ENCODE measurements at regions not wholly inside any gene's neighbourhood (a gene's known extent, or its start where the extent isn't known, plus 50 kb on each side); places are given as distances from the start of the nearest gene placed in this dataset.
"Not testable (repeated sequence)": the region's sequence is repeated elsewhere in the genome, so short reads cannot be mapped to it uniquely, and the experiment has no call there.

GRCh38 chr12:107513184-107513583 is 172.4 kb upstream of the PWP1 start:
- DNase-seq: no peak

- no peak for DNase-seq
Observed at GRCh38 chr12:107513636-107514400, 171.8 kb upstream of the PWP1 start.

- DNase-seq: no peak
Observed at GRCh38 chr12:107514887-107515445, 170.6 kb upstream of the PWP1 start.

DNA sequence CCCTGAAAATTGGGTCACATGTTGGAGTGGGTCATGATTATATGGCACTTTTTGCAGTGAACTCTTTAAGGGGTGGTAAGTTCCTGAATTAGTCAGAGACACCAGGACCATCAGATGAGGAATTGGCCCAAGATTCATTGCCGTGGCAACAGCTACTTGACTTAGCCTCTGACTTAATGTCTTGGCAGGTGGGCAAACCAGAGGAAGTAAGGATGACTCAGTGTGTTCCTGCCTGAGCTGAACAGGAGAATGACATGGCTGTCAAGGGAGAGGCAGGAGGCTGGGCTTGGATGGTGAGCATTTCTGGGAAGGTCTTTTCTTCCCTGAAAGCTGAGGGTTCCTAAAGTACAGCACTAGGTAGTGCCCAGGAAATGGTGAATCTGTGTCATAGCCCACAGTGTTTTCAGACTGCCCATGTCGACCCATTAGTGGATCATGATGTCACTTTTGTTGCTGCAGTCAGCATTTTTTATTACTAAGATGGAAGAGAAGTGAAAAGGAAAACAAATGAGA is 170.1 kb upstream of the PWP1 start:
- peak; percentile 60 for DNase-seq

DNA sequence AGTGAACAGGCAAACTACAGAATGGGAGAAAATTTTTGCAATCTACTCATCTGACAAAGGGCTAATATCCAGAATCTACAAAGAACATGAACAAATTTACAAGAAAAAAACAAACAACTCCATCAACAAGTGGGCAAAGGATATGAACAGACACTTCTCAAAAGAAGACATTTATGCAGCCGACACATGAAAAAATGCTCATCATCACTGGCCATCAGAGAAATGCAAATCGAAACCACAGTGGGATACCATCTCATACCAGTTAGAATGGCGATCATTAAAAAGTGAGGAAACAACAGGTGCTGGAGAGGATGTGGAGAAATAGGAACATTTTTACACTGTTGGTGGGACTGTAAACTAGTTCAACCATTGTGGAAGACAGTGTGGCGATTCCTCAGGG is 167.8 kb upstream of the PWP1 start:
- DNase-seq: not testable (repeated sequence)

GRCh38 chr12:107518868-107519267 is 166.7 kb upstream of the PWP1 start:
- DNase-seq: no peak

- DNase-seq: no peak
Observed at GRCh38 chr12:107519906-107520859, 165.4 kb upstream of the PWP1 start.

DNA sequence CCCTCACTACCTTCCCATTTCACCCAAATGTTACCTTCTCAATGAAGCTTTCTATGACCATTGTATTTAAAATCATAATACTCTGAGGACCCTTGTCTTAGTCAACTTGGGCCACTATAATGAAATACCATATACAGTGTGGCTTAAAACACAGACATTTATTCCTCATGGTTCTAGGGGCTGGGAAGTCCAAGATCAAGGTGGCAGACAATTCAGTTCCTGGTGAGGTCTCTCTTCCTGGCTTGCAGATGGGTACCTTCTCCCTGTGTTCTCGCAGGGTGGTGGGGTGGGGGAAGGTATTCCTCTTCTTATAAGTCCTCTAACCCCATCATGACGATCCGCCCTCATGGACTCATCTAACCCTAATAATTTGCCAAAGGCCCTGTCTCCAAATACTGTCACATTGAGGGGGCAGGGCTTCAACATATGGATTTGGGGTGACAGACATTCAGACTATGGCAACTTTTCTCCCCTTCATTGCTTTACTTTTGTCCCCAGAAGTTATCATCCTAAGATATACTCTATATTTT is 163.7 kb upstream of the PWP1 start:
- no peak for DNase-seq

DNA sequence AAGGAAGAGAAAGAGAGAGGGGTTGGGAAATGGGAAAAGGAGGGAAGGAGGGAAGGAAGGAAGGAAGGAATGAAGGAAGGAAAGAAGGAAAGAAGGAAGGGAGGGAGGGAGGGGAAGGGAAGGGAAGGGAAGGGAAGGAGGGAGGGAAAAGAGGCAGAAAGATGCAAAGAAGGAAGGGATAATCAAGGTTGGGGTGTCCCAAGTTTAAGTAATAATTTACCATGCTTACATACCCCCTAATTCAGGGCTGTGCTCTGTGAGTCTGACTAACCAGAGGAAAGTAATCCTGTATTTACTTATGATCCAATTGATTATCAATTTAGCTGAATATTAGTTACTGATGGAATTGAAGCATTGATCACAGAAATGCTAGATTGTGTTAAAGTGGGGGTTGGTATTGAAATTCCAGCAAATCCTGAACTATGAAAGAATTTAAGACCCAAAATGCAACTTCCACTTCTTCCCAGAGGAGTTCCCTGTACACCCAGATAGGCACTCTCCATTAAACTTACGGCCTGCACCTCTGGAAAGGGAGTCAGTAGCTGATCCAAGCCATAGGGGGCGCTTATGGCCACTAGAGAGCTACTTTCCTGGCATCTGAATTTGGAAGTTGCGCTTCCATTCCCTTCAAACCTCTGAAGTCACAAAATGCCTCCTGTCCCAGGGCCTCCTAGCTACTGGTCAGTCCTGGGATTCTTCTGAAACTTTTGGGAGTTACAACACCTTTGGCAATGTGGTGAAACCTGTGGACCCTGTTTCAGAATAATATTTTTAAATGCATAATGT is 162.7 kb upstream of the PWP1 start:
- DNase-seq: no peak

GRCh38 chr12:107523775-107524535 is 161.6 kb upstream of the PWP1 start:
- DNase-seq: no peak

DNA sequence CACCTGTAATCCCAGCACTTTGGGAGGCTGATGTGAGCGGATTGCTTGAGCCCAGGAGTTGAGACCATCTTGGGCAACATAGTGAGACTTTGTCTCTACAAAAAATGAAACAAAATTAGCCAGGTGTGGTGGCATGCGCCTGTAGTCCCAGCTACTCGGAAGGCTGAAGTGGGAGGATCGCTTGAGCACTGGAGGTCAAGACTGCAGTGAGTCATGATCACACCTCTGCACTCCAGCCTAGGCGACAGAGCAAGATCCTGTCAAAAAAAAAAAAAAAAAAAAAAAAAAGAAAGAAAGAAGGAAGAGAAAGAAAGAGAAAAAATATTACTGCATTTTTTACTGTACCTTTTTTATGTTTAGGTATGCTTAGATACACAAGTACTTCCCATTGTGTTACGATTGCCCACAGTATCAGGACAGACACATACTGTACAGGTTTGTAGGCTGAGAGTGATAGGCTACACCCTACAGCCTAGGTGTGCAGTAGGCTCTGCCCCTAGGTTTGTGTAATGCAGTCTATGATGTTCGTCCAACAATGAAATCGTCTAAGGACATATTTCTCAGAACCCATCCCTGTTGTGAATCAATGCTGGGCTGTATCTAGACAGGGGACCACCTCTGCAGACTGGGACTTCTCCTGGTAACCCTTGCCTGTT is 160.4 kb upstream of the PWP1 start:
- no peak for DNase-seq

DNA sequence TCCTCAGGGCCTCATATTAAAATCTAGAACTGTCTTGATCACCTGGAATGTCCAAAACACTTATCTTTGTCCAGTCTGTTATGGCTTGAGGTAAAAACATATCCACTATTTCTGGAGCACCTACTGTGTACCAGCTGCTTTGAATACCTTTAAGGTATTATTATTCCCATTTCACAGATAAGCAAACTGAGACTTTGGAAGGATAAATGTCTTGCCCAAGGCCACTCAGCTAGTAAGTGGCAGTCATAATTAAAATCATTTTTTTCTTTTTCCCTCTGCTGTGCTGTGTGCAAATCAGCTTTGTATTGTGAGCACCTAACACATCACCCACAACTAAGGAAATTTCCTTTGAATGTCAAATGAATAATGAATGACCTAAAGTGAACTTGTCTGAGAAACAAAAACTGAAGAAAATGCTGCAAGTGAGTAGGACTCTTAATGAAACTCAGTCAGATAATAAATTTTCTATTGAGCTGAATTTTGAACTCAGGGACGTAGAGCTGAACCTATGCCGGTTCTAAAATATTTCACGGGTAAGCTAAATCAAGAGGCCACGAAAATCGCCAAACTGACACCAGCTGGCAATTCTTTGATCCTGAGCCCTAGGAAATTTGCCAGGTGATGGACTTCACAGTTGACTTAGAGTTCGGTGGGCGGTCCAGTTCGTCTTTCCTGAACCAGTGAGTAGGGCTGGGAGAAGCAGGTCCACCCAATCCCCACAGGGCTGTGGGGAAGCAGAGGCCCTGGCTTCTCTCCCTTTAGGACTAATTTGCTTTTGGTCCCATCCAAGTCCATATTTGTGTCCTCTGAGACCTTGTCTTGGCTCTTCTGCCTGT is 159.7 kb upstream of the PWP1 start:
- no peak for DNase-seq

GRCh38 chr12:107526555-107527180 is 158.9 kb upstream of the PWP1 start:
- DNase-seq: no peak

DNA sequence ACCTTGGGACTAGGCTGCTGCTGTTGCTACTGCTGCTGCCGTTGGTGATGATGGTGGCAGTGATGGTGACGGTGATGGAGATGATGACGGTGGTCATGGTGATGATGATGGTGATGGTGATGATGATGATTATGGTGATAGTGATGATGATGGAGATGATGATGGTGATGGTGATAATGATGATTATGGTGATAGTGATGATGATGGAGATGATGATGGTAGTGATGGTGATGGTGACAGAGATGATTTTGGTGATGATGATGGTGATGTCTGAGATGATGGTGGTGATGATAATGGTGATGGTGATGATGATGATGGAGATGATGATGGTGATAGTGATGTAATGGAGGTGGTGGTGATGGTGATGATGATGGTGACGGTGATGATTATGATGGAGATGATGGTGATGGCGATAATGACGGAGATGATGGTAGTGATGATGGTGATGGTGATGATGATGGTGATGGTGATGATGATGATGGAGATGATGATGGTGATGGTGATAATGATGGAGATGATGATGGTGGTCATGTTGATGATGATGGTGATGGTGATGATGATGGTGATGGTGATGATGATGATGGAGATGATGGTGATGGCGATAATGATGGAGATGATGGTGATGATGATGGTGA is 156.8 kb upstream of the PWP1 start:
- no peak for DNase-seq

GRCh38 chr12:107529991-107530390 is 155.6 kb upstream of the PWP1 start:
- no peak for DNase-seq

- DNase-seq: peak; percentile 65
Observed at GRCh38 chr12:107530701-107531100, 154.9 kb upstream of the PWP1 start.

DNA sequence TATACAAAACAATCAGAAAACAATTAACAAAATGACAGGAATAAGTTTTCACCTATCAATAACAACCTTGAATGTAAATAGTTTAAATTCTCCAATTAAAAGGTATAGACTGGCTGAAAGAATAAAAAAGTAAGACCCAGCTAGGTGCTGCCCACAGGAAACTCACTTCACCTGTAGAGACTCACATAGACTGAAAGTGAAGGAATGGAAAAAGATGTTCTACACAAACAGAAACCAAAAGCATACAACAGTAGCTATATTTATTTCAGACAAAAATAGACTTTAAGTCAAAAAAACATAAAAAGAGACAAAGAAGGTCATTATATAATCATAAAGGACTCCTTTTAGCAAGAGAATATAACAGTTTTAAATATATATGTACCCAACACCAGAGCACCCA is 152.4 kb upstream of the PWP1 start:
- no peak for DNase-seq

GRCh38 chr12:107536613-107537012 is 149.0 kb upstream of the PWP1 start:
- no peak for DNase-seq
